ENCODE measurements at regions not wholly inside any gene's neighbourhood (a gene's known extent, or its start where the extent isn't known, plus 50 kb on each side); places are given as distances from the start of the nearest gene placed in this dataset.

DNA sequence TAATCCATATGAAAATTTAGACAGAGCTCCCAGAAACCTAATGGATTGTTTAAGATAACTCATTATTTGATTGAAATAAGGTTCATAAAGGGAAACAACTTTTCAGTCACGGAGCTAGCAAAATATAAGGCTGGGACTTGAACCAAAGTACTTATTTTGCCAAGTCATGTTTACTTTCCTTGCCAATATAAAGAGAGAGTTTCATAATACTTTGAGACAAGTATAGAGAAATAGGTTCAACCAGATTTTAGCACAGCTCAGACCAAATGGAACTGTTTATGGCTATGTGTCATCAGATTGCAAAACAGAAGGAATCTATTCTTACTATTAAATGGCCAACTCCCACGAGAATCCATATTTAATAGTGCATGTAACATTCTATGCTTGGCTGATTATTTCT, 1517.5 kb upstream of the TENM4 start:
- H3K27me3 ChIP-seq (ENCODE audit: control insufficient read depth in 3 of 3, insufficient read depth in 3 of 3, low read depth in 1 of 3, low read length in 3 of 3), result no peaks in the 10 kb centered on the region
- no peak overlapping the region for H3K18ac ChIP-seq (ENCODE audit: low read length)
- H3K9ac ChIP-seq (ENCODE audit: low read depth, low read length, poor library complexity), result no peak overlapping the region
- no CpG with 5 or more reads among the region's 2 CpGs for WGBS, 2 donors (ENCODE audit: extremely low coverage in 2 of 2, insufficient read length in 2 of 2, insufficient replicate concordance in 1 of 2)
- H2BK120ac ChIP-seq (ENCODE audit: low read depth, low read length), result no peak overlapping the region
- no peak overlapping the region for H3K14ac ChIP-seq (ENCODE audit: low read length)
- H3K9me3 ChIP-seq (replicated peaks in 1 of 2; ENCODE audit: control insufficient read depth in 2 of 2, insufficient read depth in 1 of 2, low read depth in 1 of 2, low read length in 2 of 2), result no peaks in the 10 kb centered on the region
- H2AFZ ChIP-seq (ENCODE audit: low read length), result no peak overlapping the region
- no peak overlapping the region for H4K8ac ChIP-seq (ENCODE audit: low read depth, low read length)
- no peak for DNase-seq (ENCODE audit: low spot score)
- H3K27ac ChIP-seq (replicated peaks; ENCODE audit: low read length), result no peak overlapping the region
- peaks cover 0 to 15% of the 10 kb centered on the region in 2 donors for H3K4me1 ChIP-seq (ENCODE audit: control insufficient read depth in 2 of 2, insufficient read depth in 1 of 2, low read depth in 1 of 2, low read length in 2 of 2)
- no peak overlapping the region for H3K4me3 ChIP-seq (ENCODE audit: low read length in 2 of 2)
- no peak overlapping the region for H2BK12ac ChIP-seq (ENCODE audit: low read length)
- no peak overlapping the region for H3K4ac ChIP-seq (ENCODE audit: low read length)
- H4K91ac ChIP-seq (ENCODE audit: low read depth, low read length, poor library complexity), result no peak overlapping the region
- H3K23ac ChIP-seq (ENCODE audit: low read depth, low read length, poor library complexity), result no peak overlapping the region
- no peak overlapping the region for H2AK5ac ChIP-seq (ENCODE audit: low read depth, low read length)
- H3K79me1 ChIP-seq (ENCODE audit: low read depth, low read length), result no peaks in the 10 kb centered on the region
- no peaks in the 10 kb centered on the region for H3K36me3 ChIP-seq (replicated peaks in 1 of 2; ENCODE audit: control insufficient read depth in 2 of 2, insufficient read depth in 2 of 2, low read length in 2 of 2)
- no peak overlapping the region for H2BK15ac ChIP-seq (ENCODE audit: low read length)
- no peak overlapping the region for H2BK5ac ChIP-seq (ENCODE audit: low read length)
- no peak overlapping the region for H3K4me2 ChIP-seq (ENCODE audit: insufficient read depth, low read length, poor library complexity, severe bottlenecking)

DNA sequence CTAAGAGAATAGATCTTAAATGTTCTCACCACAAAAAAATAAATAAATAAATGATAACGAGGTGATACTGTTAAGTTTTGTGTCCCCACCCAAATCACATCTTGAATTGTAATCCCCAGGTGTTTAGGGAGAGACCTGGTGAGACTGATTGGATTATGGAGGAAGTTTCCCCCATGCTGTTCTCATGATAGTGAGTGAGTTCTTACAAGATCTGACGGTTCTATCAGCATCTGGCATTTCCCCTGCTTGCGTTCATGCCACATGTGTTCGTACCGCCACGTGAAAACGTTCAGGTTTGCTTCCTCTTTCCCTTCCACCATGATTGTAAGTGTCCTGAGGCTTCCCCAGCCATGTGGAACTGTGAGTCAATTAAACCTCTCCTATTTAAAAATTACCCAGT, 1514.8 kb upstream of the TENM4 start:
- WGBS, 2 donors (ENCODE audit: extremely low coverage in 2 of 2, insufficient read length in 2 of 2, insufficient replicate concordance in 1 of 2), result no CpG with 5 or more reads among the region's 7 CpGs
- H4K8ac ChIP-seq (ENCODE audit: low read depth, low read length), result no peak overlapping the region
- H3K4ac ChIP-seq (ENCODE audit: low read length), result no peak overlapping the region
- H3K36me3 ChIP-seq (replicated peaks in 1 of 2; ENCODE audit: control insufficient read depth in 2 of 2, insufficient read depth in 2 of 2, low read length in 2 of 2), result no peaks in the 10 kb centered on the region
- no peaks in the 10 kb centered on the region for H3K27me3 ChIP-seq (ENCODE audit: control insufficient read depth in 3 of 3, insufficient read depth in 3 of 3, low read depth in 1 of 3, low read length in 3 of 3)
- no peak overlapping the region for H2AK5ac ChIP-seq (ENCODE audit: low read depth, low read length)
- DNase-seq (ENCODE audit: low spot score), result no peak
- H3K9ac ChIP-seq (ENCODE audit: low read depth, low read length, poor library complexity), result no peak overlapping the region
- H3K27ac ChIP-seq (replicated peaks; ENCODE audit: low read length), result no peak overlapping the region
- no peak overlapping the region for H3K4me2 ChIP-seq (ENCODE audit: insufficient read depth, low read length, poor library complexity, severe bottlenecking)
- no peak overlapping the region for H3K4me3 ChIP-seq (ENCODE audit: low read length in 2 of 2)
- no peak overlapping the region for H2BK120ac ChIP-seq (ENCODE audit: low read depth, low read length)
- H2BK12ac ChIP-seq (ENCODE audit: low read length), result no peak overlapping the region
- no peak overlapping the region for H4K91ac ChIP-seq (ENCODE audit: low read depth, low read length, poor library complexity)
- H3K9me3 ChIP-seq (replicated peaks in 1 of 2; ENCODE audit: control insufficient read depth in 2 of 2, insufficient read depth in 1 of 2, low read depth in 1 of 2, low read length in 2 of 2), result no peaks in the 10 kb centered on the region
- no peak overlapping the region for H2AFZ ChIP-seq (ENCODE audit: low read length)
- H3K23ac ChIP-seq (ENCODE audit: low read depth, low read length, poor library complexity), result no peak overlapping the region
- H3K14ac ChIP-seq (ENCODE audit: low read length), result no peak overlapping the region
- H3K18ac ChIP-seq (ENCODE audit: low read length), result no peak overlapping the region
- no peak overlapping the region for H2BK5ac ChIP-seq (ENCODE audit: low read length)
- H3K4me1 ChIP-seq (ENCODE audit: control insufficient read depth in 2 of 2, insufficient read depth in 1 of 2, low read depth in 1 of 2, low read length in 2 of 2), result peaks cover 0 to 9% of the 10 kb centered on the region in 2 donors
- no peaks in the 10 kb centered on the region for H3K79me1 ChIP-seq (ENCODE audit: low read depth, low read length)
- H2BK15ac ChIP-seq (ENCODE audit: low read length), result no peak overlapping the region

DNA sequence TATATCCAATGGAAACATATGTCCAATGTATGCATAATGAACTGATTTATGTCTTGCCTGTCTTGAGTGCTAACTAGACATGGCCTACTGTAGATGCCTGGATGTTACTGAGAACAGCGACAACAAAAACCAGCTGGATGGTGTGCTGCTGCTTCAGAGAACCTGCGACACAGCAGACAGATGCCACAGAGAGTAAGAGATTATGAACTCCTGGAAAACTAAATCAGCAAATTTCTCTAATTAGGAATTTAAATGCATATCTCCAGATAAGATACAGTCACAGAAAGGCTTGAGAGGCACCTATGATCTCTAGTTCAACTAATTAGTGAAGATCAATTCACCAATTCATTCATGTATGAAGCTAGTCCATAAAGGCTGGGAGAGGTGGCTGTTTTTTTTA, 1508.0 kb upstream of the TENM4 start:
- Histone ChIP-seq H3K23ac (ENCODE audit: low read depth, low read length, poor library complexity) (no peak overlapping the region), H3K79me1 (ENCODE audit: low read depth, low read length) (no peaks in the 10 kb centered on the region), H3K4me3 (ENCODE audit: low read length in 2 of 2) (no peak overlapping the region), H2AK5ac (ENCODE audit: low read depth, low read length) (no peak overlapping the region), H3K4me2 (ENCODE audit: insufficient read depth, low read length, poor library complexity, severe bottlenecking) (no peak overlapping the region), H4K8ac (ENCODE audit: low read depth, low read length) (no peak overlapping the region), H3K4ac (ENCODE audit: low read length) (no peak overlapping the region), H2BK5ac (ENCODE audit: low read length) (no peak overlapping the region), H3K9ac (ENCODE audit: low read depth, low read length, poor library complexity) (no peak overlapping the region), H3K27ac (replicated peaks; ENCODE audit: low read length) (no peak overlapping the region), H3K18ac (ENCODE audit: low read length) (no peak overlapping the region), H2BK12ac (ENCODE audit: low read length) (no peak overlapping the region), H2BK15ac (ENCODE audit: low read length) (no peak overlapping the region), H3K14ac (ENCODE audit: low read length) (no peak overlapping the region), H3K4me1 (ENCODE audit: control insufficient read depth in 2 of 2, insufficient read depth in 1 of 2, low read depth in 1 of 2, low read length in 2 of 2) (no peaks in the 10 kb centered on the region), H2BK120ac (ENCODE audit: low read depth, low read length) (no peak overlapping the region), H3K9me3 (replicated peaks in 1 of 2; ENCODE audit: control insufficient read depth in 2 of 2, insufficient read depth in 1 of 2, low read depth in 1 of 2, low read length in 2 of 2) (peaks cover 2 to 3% of the 10 kb centered on the region in 2 donors), H2AFZ (ENCODE audit: low read length) (no peak overlapping the region), H4K91ac (ENCODE audit: low read depth, low read length, poor library complexity) (no peak overlapping the region), H3K36me3 (replicated peaks in 1 of 2; ENCODE audit: control insufficient read depth in 2 of 2, insufficient read depth in 2 of 2, low read length in 2 of 2) (no peaks in the 10 kb centered on the region), H3K27me3 (ENCODE audit: control insufficient read depth in 3 of 3, insufficient read depth in 3 of 3, low read depth in 1 of 3, low read length in 3 of 3) (no peaks in the 10 kb centered on the region)
- WGBS, 2 donors (ENCODE audit: extremely low coverage in 2 of 2, insufficient read length in 2 of 2, insufficient replicate concordance in 1 of 2), result no CpG with 5 or more reads among the region's 2 CpGs
- no peak for DNase-seq (ENCODE audit: low spot score)

DNA sequence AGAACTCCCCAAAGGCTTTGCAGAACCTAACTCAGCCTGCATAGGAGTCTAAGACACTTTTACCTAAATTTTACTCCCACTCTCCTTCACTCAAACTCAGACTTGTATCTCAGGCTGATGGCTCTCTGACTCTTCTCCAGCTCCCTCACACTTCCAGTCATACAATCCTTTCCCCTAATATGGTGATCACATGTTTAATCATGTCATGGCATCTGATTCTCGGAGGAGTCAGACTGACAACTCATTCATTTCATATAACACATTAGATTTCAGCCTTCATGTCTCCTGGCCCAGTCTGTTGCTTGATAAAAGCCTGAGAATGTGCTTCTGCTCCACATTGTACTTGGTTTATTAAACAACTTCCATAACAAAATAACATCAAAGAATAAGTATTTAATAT, 1503.9 kb upstream of the TENM4 start:
- H3K14ac ChIP-seq (ENCODE audit: low read length), result no peak overlapping the region
- H3K4me1 ChIP-seq (ENCODE audit: control insufficient read depth in 2 of 2, insufficient read depth in 1 of 2, low read depth in 1 of 2, low read length in 2 of 2), result no peaks in the 10 kb centered on the region
- no peak overlapping the region for H3K9ac ChIP-seq (ENCODE audit: low read depth, low read length, poor library complexity)
- H2BK15ac ChIP-seq (ENCODE audit: low read length), result no peak overlapping the region
- no peak overlapping the region for H3K23ac ChIP-seq (ENCODE audit: low read depth, low read length, poor library complexity)
- no peak overlapping the region for H2BK12ac ChIP-seq (ENCODE audit: low read length)
- H3K4me2 ChIP-seq (ENCODE audit: insufficient read depth, low read length, poor library complexity, severe bottlenecking), result no peak overlapping the region
- H3K27me3 ChIP-seq (ENCODE audit: control insufficient read depth in 3 of 3, insufficient read depth in 3 of 3, low read depth in 1 of 3, low read length in 3 of 3), result no peaks in the 10 kb centered on the region
- WGBS, 2 donors (ENCODE audit: extremely low coverage in 2 of 2, insufficient read length in 2 of 2, insufficient replicate concordance in 1 of 2), result no CpG with 5 or more reads among the region's 1 CpG
- no peak overlapping the region for H3K27ac ChIP-seq (replicated peaks; ENCODE audit: low read length)
- no peak overlapping the region for H2AFZ ChIP-seq (ENCODE audit: low read length)
- H4K91ac ChIP-seq (ENCODE audit: low read depth, low read length, poor library complexity), result no peak overlapping the region
- H3K9me3 ChIP-seq (replicated peaks in 1 of 2; ENCODE audit: control insufficient read depth in 2 of 2, insufficient read depth in 1 of 2, low read depth in 1 of 2, low read length in 2 of 2), result peaks cover 2 to 3% of the 10 kb centered on the region in 2 donors
- no peak overlapping the region for H2BK120ac ChIP-seq (ENCODE audit: low read depth, low read length)
- H3K4ac ChIP-seq (ENCODE audit: low read length), result no peak overlapping the region
- H3K4me3 ChIP-seq (ENCODE audit: low read length in 2 of 2), result no peak overlapping the region
- no peak overlapping the region for H2AK5ac ChIP-seq (ENCODE audit: low read depth, low read length)
- no peak overlapping the region for H3K18ac ChIP-seq (ENCODE audit: low read length)
- no peak overlapping the region for H4K8ac ChIP-seq (ENCODE audit: low read depth, low read length)
- H3K36me3 ChIP-seq (replicated peaks in 1 of 2; ENCODE audit: control insufficient read depth in 2 of 2, insufficient read depth in 2 of 2, low read length in 2 of 2), result no peaks in the 10 kb centered on the region
- H3K79me1 ChIP-seq (ENCODE audit: low read depth, low read length), result no peaks in the 10 kb centered on the region
- H2BK5ac ChIP-seq (ENCODE audit: low read length), result no peak overlapping the region
- no peak for DNase-seq (ENCODE audit: low spot score)
